B cell (primary cell): ENCODE measurements at regions not wholly inside any gene's neighbourhood (a gene's known extent, or its start where the extent isn't known, plus 50 kb on each side); places are given as distances from the start of the nearest gene placed in this dataset.
"Not testable (repeated sequence)": the region's sequence is repeated elsewhere in the genome, so short reads cannot be mapped to it uniquely, and the experiment has no call there.

Experiments
- ATAC-seq: fragments of 200-7000 bp; cut with Tn5 transposase; one replicate; pipeline ENCODE4 v1.10.0; 2021; ENCODE audit warnings: low read depth, mild to moderate bottlenecking, moderate number of reproducible peaks, moderate library complexity
- CTCF ChIA-PET: fragments of 350-600 bp; sonication (Branson Sonifier 250); formaldehyde crosslinking; loops from one replicate; lab custom pipeline; 2021; ENCODE audit warnings: antibody characterized with exemption, inconsistent platforms; lab: Charles Lee
- POLR2A ChIA-PET: fragments of 350-600 bp; sonication (Branson Sonifier 250); formaldehyde crosslinking; loops from one replicate; lab custom pipeline; 2021; ENCODE audit warnings: antibody characterized with exemption; lab: Charles Lee
- DNase-seq: peaks from one replicate; pipeline ENCODE4 v3.0.0; 2013
- H2AFZ ChIP-seq: 2 replicates; pipeline ENCODE4 v1.6.1; 2012; ENCODE audit warnings: mild to moderate bottlenecking, low read depth, low read length; ENCODE audit not compliant: insufficient read depth, poor library complexity, severe bottlenecking
- H3K27ac ChIP-seq, 2 donors: 1 replicate in 1 of 2; 2 replicates in 1 of 2; pipeline ENCODE4 v1.5.1; 2012 to 2013; ENCODE audit warnings: low read length in 2 of 2, mild to moderate bottlenecking in 2 of 2, moderate library complexity in 1 of 2
- H3K27me3 ChIP-seq, 4 experiments: fragments of 200-600 bp in 1 of 4; sonication (generic) in 1 of 4; replicated peaks in 1 of 4; 1 replicate in 2 of 4; 2 replicates in 2 of 4; pipeline versions ENCODE4 v1.6.1 to v1.7.0; 2013 to 2016; ENCODE audit warnings: low read length in 3 of 4, mild to moderate bottlenecking in 2 of 4, mixed read lengths in 1 of 4, moderate library complexity in 1 of 4; ENCODE audit not compliant: insufficient read depth in 4 of 4, control insufficient read depth in 3 of 4; ENCODE audit errors: control extremely low read depth in 1 of 4
- H3K36me3 ChIP-seq, 2 experiments: replicated peaks in 1 of 2; 1 replicate in 1 of 2; 2 replicates in 1 of 2; pipeline versions ENCODE4 v1.6.1 to v1.7.1; 2013; ENCODE audit warnings: low read length in 1 of 2; ENCODE audit not compliant: insufficient read depth in 2 of 2, control insufficient read depth in 1 of 2; ENCODE audit errors: control extremely low read depth in 1 of 2, extremely low read depth in 1 of 2
- H3K4me1 ChIP-seq, 2 donors: fragments of 200-600 bp in 1 of 2; sonication (generic) in 1 of 2; 1 replicate in 1 of 2; 2 replicates in 1 of 2; pipeline versions ENCODE4 v1.5.1 to v1.6.1; 2013 to 2017; ENCODE audit warnings: low read length in 2 of 2; ENCODE audit not compliant: control insufficient read depth in 2 of 2, insufficient read depth in 2 of 2
- H3K4me2 ChIP-seq: replicated peaks from 2 replicates; pipeline ENCODE3; 2012; ENCODE audit warnings: mild to moderate bottlenecking, low read depth, low read length; ENCODE audit not compliant: poor library complexity, severe bottlenecking
- H3K4me3 ChIP-seq, 5 experiments: fragments of 200-600 bp in 1 of 5; sonication (generic) in 1 of 5; 1 replicate in 3 of 5; 2 replicates in 2 of 5; pipeline versions ENCODE4 v1.5.1 to v1.7.0; 2011 to 2016; ENCODE audit warnings: low read length in 4 of 5, mild to moderate bottlenecking in 4 of 5, low read depth in 2 of 5, control low read depth in 1 of 5, moderate library complexity in 1 of 5; ENCODE audit not compliant: insufficient read depth in 1 of 5; ENCODE audit errors: control extremely low read depth in 1 of 5, extremely low read depth in 1 of 5
- H3K79me2 ChIP-seq: fragments of 200-600 bp; sonication (generic); one replicate; pipeline ENCODE4 v1.6.0; 2016; ENCODE audit warnings: low read length; ENCODE audit not compliant: control insufficient read depth, insufficient read depth
- H3K9ac ChIP-seq: fragments of 200-600 bp; sonication (generic); 2 replicates; pipeline ENCODE4 v1.6.1; 2017; ENCODE audit warnings: mild to moderate bottlenecking, low read length, moderate library complexity
- H3K9me3 ChIP-seq, 3 donors: one replicate each; pipeline versions ENCODE4 v1.6.1 to v1.7.1; 2013; ENCODE audit warnings: low read length in 2 of 3; ENCODE audit not compliant: control insufficient read depth in 2 of 3, insufficient read depth in 1 of 3; ENCODE audit errors: control extremely low read depth in 1 of 3
- H4K20me1 ChIP-seq: 2 replicates; pipeline ENCODE4 v1.6.0; 2012; ENCODE audit warnings: mild to moderate bottlenecking, low read length; ENCODE audit not compliant: insufficient read depth, control insufficient read depth, poor library complexity, severe bottlenecking
- H3K27ac Mint-ChIP-seq: one replicate; pipeline ENCODE4 v1.8.0; 2021; ENCODE audit warnings: mixed read lengths
- H3K27me3 Mint-ChIP-seq: one replicate; pipeline ENCODE4 v1.8.0; 2021; ENCODE audit warnings: mixed read lengths
- H3K4me1 Mint-ChIP-seq: one replicate; pipeline ENCODE4 v1.8.0; 2021; ENCODE audit warnings: mixed read lengths
- H3K4me3 Mint-ChIP-seq: one replicate; pipeline ENCODE4 v1.8.0; 2021; ENCODE audit warnings: mixed read lengths
- H3K9me3 Mint-ChIP-seq: one replicate; pipeline ENCODE4 v1.8.0; 2022; ENCODE audit warnings: mixed read lengths; ENCODE audit not compliant: insufficient read depth
- CTCF ChIP-seq: fragments of 200-600 bp; IDR thresholded peaks from one replicate; pipeline ENCODE4 v1.8.0; 2022; ENCODE audit warnings: antibody characterized with exemption, mild to moderate bottlenecking
- EZH2 ChIP-seq: IDR thresholded peaks from 2 replicates; pipeline ENCODE4 v1.6.1; 2012; ENCODE audit warnings: borderline replicate concordance, low read depth, mild to moderate bottlenecking, moderate library complexity, low read length; ENCODE audit not compliant: insufficient read depth, poor library complexity, severe bottlenecking
- WGBS: methylation state at CpG from one replicate; pipeline ENCODE4 v1.1.5; 2013; ENCODE audit warnings: missing lambda C conversion rate; ENCODE audit not compliant: insufficient coverage; 5-methylcytosine and 5-hydroxymethylcytosine counted together
- intact Hi-C: fragments of 100-400 bp; cut with micrococcal nuclease; formaldehyde crosslinking; loops from one replicate; pipeline ENCODE4 v1.10.0; 2022

GRCh38 chr13:89214185-89214584 is 1543.0 kb downstream of the SLITRK5 start:
- peaks cover 3% of the 10 kb centered on the region for H3K9me3 Mint-ChIP-seq
- Histone ChIP-seq H3K79me2 (no peaks in the 10 kb centered on the region), H3K4me2 (no peak overlapping the region), H2AFZ (no peak overlapping the region), H3K4me1 (no peaks in the 10 kb centered on the region), H3K36me3 (no peaks in the 10 kb centered on the region), H3K9ac (no peak overlapping the region), H4K20me1 (no peaks in the 10 kb centered on the region), H3K27ac (no peak overlapping the region), H3K27me3 (no peaks in the 10 kb centered on the region), H3K9me3 (peaks cover 0 to 8% (median 0%) of the 10 kb centered on the region in 3 donors), H3K4me3 (no peak overlapping the region)
- ChIA-PET POLR2A (no interaction called here), CTCF (no interaction called here)
- DNase-seq (no peak), ATAC-seq (no peak)
- H3K27ac Mint-ChIP-seq: no peak overlapping the region
- no CpG with 5 or more reads among the region's 1 CpG for WGBS
- TF ChIP-seq EZH2 (no peak), CTCF (no peak)
- H3K4me3 Mint-ChIP-seq: no peak overlapping the region
- no peaks in the 10 kb centered on the region for H3K27me3 Mint-ChIP-seq
- intact Hi-C loops: no loop called here
- H3K4me1 Mint-ChIP-seq: no peaks in the 10 kb centered on the region

GRCh38 chr13:89215319-89215718 is 1544.1 kb downstream of the SLITRK5 start:
- H2AFZ ChIP-seq, CTCF ChIA-PET, H4K20me1 ChIP-seq, intact Hi-C loops, H3K4me1 Mint-ChIP-seq, H3K9ac ChIP-seq, H3K9me3 ChIP-seq, H3K27ac Mint-ChIP-seq, H3K36me3 ChIP-seq, H3K4me2 ChIP-seq, H3K27me3 ChIP-seq, POLR2A ChIA-PET, H3K79me2 ChIP-seq, ATAC-seq, H3K9me3 Mint-ChIP-seq, H3K4me1 ChIP-seq, H3K27ac ChIP-seq, DNase-seq, H3K4me3 ChIP-seq, H3K4me3 Mint-ChIP-seq, H3K27me3 Mint-ChIP-seq: not testable (repeated sequence)
- WGBS: 89% methylated on average over 8 of the region's 13 CpGs
